A673 (cell line): ENCODE measurements at regions not wholly inside any gene's neighbourhood (a gene's known extent, or its start where the extent isn't known, plus 50 kb on each side); places are given as distances from the start of the nearest gene placed in this dataset.

Source experiments
- BruUV-seq: library from RNA; stranded (reverse); fragments of 400-500 nt; replicated peaks from 2 replicates; lab custom pipeline; 2021; lab: Mats Ljungman, UMichigan
- CTCF ChIA-PET: fragments of 300-600 bp; sonication (Branson Sonifier 250); formaldehyde crosslinking; loops from one replicate; lab custom pipeline; 2022; ENCODE audit warnings: antibody characterized with exemption; lab: Charles Lee
- POLR2A ChIA-PET: fragments of 300-600 bp; sonication (Branson Sonifier 250); formaldehyde crosslinking; loops from one replicate; lab custom pipeline; 2022; ENCODE audit warnings: antibody characterized with exemption; ENCODE audit not compliant: low non-redundant PET; lab: Charles Lee
- DNase-seq: peaks from one replicate; pipeline ENCODE4 v3.0.0-alpha.2; 2015; ENCODE audit warnings: low spot score
- H3K27ac ChIP-seq: fragments of 200-600 bp; sonication (generic); 2 replicates; pipeline ENCODE4 v1.5.1; 2016; ENCODE audit warnings: mixed run types, low read depth, mild to moderate bottlenecking, mixed read lengths, antibody characterized with exemption, low read length; ENCODE audit not compliant: poor library complexity, severe bottlenecking
- H3K27me3 ChIP-seq: fragments of 200-600 bp; sonication (generic); replicated peaks from 2 replicates; pipeline ENCODE4 v1.6.1; 2017; ENCODE audit warnings: mixed run types, low read depth, mild to moderate bottlenecking, mixed read lengths, antibody characterized with exemption, low read length; ENCODE audit not compliant: insufficient read depth, poor library complexity
- H3K36me3 ChIP-seq: fragments of 200-600 bp; sonication (generic); 2 replicates; pipeline ENCODE4 v1.6.1; 2016; ENCODE audit warnings: mixed run types, mild to moderate bottlenecking, mixed read lengths, antibody characterized with exemption, low read length; ENCODE audit not compliant: insufficient read depth, poor library complexity, severe bottlenecking
- H3K4me1 ChIP-seq: fragments of 200-600 bp; sonication (generic); 2 replicates; pipeline ENCODE4 v1.6.1; 2017; ENCODE audit warnings: mixed run types, mild to moderate bottlenecking, mixed read lengths, antibody characterized with exemption, low read length; ENCODE audit not compliant: insufficient read depth, poor library complexity, severe bottlenecking
- H3K4me3 ChIP-seq: fragments of 200-600 bp; sonication (generic); 2 replicates; pipeline ENCODE4 v1.5.1; 2016; ENCODE audit warnings: low read depth, mixed run types, mild to moderate bottlenecking, mixed read lengths, low read length; ENCODE audit not compliant: poor library complexity, severe bottlenecking
- H3K9me3 ChIP-seq: fragments of 200-600 bp; sonication (generic); 2 replicates; pipeline ENCODE4 v1.6.1; 2016; ENCODE audit warnings: mixed run types, low read depth, mild to moderate bottlenecking, mixed read lengths, antibody characterized with exemption, low read length; ENCODE audit not compliant: poor library complexity, severe bottlenecking
- CTCF ChIP-seq: fragments of 300-800, 200-600 bp; sonication (generic); conservative IDR thresholded peaks from 2 replicates; pipeline ENCODE4 v1.5.1; 2017; ENCODE audit warnings: low read depth, mild to moderate bottlenecking, antibody characterized with exemption, low read length, moderate library complexity, mixed read lengths
- EZH2 ChIP-seq: fragments of 200-600 bp; sonication (generic); IDR thresholded peaks from 2 replicates; pipeline ENCODE4 v1.6.1; 2017; ENCODE audit warnings: borderline replicate concordance, low read depth, mild to moderate bottlenecking, mixed read lengths, antibody characterized with exemption, low read length; ENCODE audit not compliant: poor library complexity, severe bottlenecking
- intact Hi-C: fragments of 100-400 bp; cut with micrococcal nuclease; formaldehyde crosslinking; loops from one replicate; pipeline ENCODE4 v1.10.0; 2022; ENCODE audit not compliant: unreplicated experiment

- no peak overlapping the region for H3K4me3 ChIP-seq
- no peaks in the 10 kb centered on the region for H3K4me1 ChIP-seq
- H3K27ac ChIP-seq = no peak overlapping the region
- no peaks in the 10 kb centered on the region for H3K27me3 ChIP-seq
- POLR2A ChIA-PET = no interaction called here
- TF ChIP-seq EZH2 (no peak), CTCF (no peak)
- no peak for DNase-seq
- intact Hi-C loops = no loop called here
- CTCF ChIA-PET = no interaction called here
- no peaks in the 10 kb centered on the region for H3K36me3 ChIP-seq
- H3K9me3 ChIP-seq = no peaks in the 10 kb centered on the region
- BruUV-seq = no TSS peak
Measured at GRCh38 chr5:163293836-163294235, 143.6 kb upstream of the CCNG1 start.

- POLR2A ChIA-PET = no interaction called here
- no peak for DNase-seq
- CTCF ChIA-PET = no interaction called here
- no peak overlapping the region for H3K27ac ChIP-seq
- H3K4me3 ChIP-seq = no peak overlapping the region
- no peaks in the 10 kb centered on the region for H3K4me1 ChIP-seq
- TF ChIP-seq EZH2 (no peak), CTCF (no peak)
- no peaks in the 10 kb centered on the region for H3K36me3 ChIP-seq
- no peaks in the 10 kb centered on the region for H3K27me3 ChIP-seq
- intact Hi-C loops = no loop called here
- BruUV-seq = no TSS peak
- H3K9me3 ChIP-seq = no peaks in the 10 kb centered on the region
Measured at GRCh38 chr5:163303718-163304117, 133.7 kb upstream of the CCNG1 start.

- H3K4me3 ChIP-seq = no peak overlapping the region
- ChIA-PET POLR2A (no interaction called here), CTCF (no interaction called here)
- no peak for DNase-seq
- H3K9me3 ChIP-seq = no peaks in the 10 kb centered on the region
- intact Hi-C loops = no loop called here
- no TSS peak for BruUV-seq
- H3K36me3 ChIP-seq = no peaks in the 10 kb centered on the region
- TF ChIP-seq EZH2 = no peak
- no peaks in the 10 kb centered on the region for H3K27me3 ChIP-seq
- no peak overlapping the region for H3K27ac ChIP-seq
- H3K4me1 ChIP-seq = no peaks in the 10 kb centered on the region
Measured at GRCh38 chr5:163305655-163306054, 131.7 kb upstream of the CCNG1 start.

- intact Hi-C loops = no loop called here
Measured at GRCh38 chr5:163306421-163306820, 131.0 kb upstream of the CCNG1 start.

More at GRCh38 chr5:163306421-163306820, 131.0 kb upstream of the CCNG1 start:
- peak; percentile 39 for DNase-seq
- Histone ChIP-seq H3K27me3 (no peaks in the 10 kb centered on the region), H3K36me3 (no peaks in the 10 kb centered on the region), H3K27ac (no peak overlapping the region), H3K4me1 (no peaks in the 10 kb centered on the region), H3K9me3 (no peaks in the 10 kb centered on the region), H3K4me3 (no peak overlapping the region)
- TF ChIP-seq EZH2 (no peak), CTCF (peak; percentile 60)
- BruUV-seq = no TSS peak
- ChIA-PET POLR2A (no interaction called here), CTCF (no interaction called here)
